GM19324 (cell line): ENCODE measurements at regions not wholly inside any gene's neighbourhood (a gene's known extent, or its start where the extent isn't known, plus 50 kb on each side); places are given as distances from the start of the nearest gene placed in this dataset.

Source experiments
- ATAC-seq: cut with Tn5 transposase; IDR thresholded peaks from one replicate; pipeline ENCODE4 v1.9.1; 2021; ENCODE audit warnings: mild to moderate bottlenecking, moderate library complexity; ENCODE audit not compliant: unreplicated experiment, low FRiP score

GRCh38 chr1:56423716-56424115 lies 155.6 kb downstream of the PLPP3 start:
- ATAC-seq, result no peak

- ATAC-seq, result no peak
These were observed 161.2 kb downstream of the PLPP3 start for GRCh38 chr1:56418151-56418631.

GRCh38 chr1:56417646-56418045 lies 161.7 kb downstream of the PLPP3 start:
- ATAC-seq, result no peak

GRCh38 chr1:56416495-56416894 lies 162.9 kb downstream of the PLPP3 start:
- ATAC-seq, result no peak

- no peak for ATAC-seq
These were observed 163.6 kb downstream of the PLPP3 start for GRCh38 chr1:56415720-56416119.

GRCh38 chr1:56415258-56415657 lies 164.1 kb downstream of the PLPP3 start:
- ATAC-seq, result no peak

GRCh38 chr1:56414728-56415224 lies 164.6 kb downstream of the PLPP3 start:
- ATAC-seq, result no peak

GRCh38 chr1:56413671-56414199 lies 165.6 kb downstream of the PLPP3 start:
- ATAC-seq, result no peak

GRCh38 chr1:56411484-56412180 lies 167.7 kb downstream of the PLPP3 start:
- no peak for ATAC-seq

- no peak for ATAC-seq
These were observed 168.3 kb downstream of the PLPP3 start for GRCh38 chr1:56411021-56411420.

GRCh38 chr1:56410405-56410804 lies 169.0 kb downstream of the PLPP3 start:
- ATAC-seq, result no peak

GRCh38 chr1:56409112-56409691 lies 170.2 kb downstream of the PLPP3 start:
- no peak for ATAC-seq

GRCh38 chr1:56406821-56407220 lies 172.5 kb downstream of the PLPP3 start:
- no peak for ATAC-seq

GRCh38 chr1:56404561-56405030 lies 174.8 kb downstream of the PLPP3 start:
- no peak for ATAC-seq

- ATAC-seq, result no peak
These were observed 175.3 kb downstream of the PLPP3 start for GRCh38 chr1:56404066-56404465.

- no peak for ATAC-seq
These were observed 176.0 kb downstream of the PLPP3 start for GRCh38 chr1:56403321-56403720.

GRCh38 chr1:56401191-56401590 lies 178.2 kb downstream of the PLPP3 start:
- no peak for ATAC-seq

- ATAC-seq, result no peak
These were observed 178.8 kb downstream of the PLPP3 start for GRCh38 chr1:56400526-56400925.

- ATAC-seq, result no peak
These were observed 179.6 kb downstream of the PLPP3 start for GRCh38 chr1:56399795-56400194.

- no peak for ATAC-seq
These were observed 180.0 kb downstream of the PLPP3 start for GRCh38 chr1:56399326-56399725.

- ATAC-seq, result no peak
These were observed 181.5 kb downstream of the PLPP3 start for GRCh38 chr1:56397811-56398231.

GRCh38 chr1:56397409-56397808 lies 182.0 kb downstream of the PLPP3 start:
- no peak for ATAC-seq
